NCI-H1105 treated with DMSO at 0.1 percent for 48 hours (cell line): ENCODE measurements at regions not wholly inside any gene's neighbourhood (a gene's known extent, or its start where the extent isn't known, plus 50 kb on each side); places are given as distances from the start of the nearest gene placed in this dataset.
"Not testable (repeated sequence)": the region's sequence is repeated elsewhere in the genome, so short reads cannot be mapped to it uniquely, and the experiment has no call there.

Experiments used
- DNase-seq: peaks from one replicate; lab custom pipeline; 2025; lab: John Stamatoyannopoulos, UW

DNA sequence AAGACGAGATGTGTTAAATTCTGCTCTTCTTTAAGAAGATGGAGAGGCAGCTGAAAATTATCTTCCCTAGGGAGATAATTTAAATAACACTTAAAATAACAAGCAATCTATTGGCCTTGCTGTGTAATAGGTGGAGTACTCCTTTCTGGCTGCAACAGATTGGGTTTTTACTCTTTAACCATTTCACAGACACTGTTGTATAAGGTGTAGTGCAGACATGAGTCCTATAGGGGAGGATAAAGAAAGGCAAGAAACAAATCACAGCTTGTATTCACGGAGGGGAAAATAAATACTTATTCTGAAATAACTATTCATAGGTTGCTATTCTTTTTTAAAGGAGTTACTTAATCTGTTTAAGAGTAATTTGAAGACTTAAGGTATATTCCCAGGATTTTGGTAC is 252.0 kb downstream of the ZPLD1 start:
- no peak for DNase-seq

DNA sequence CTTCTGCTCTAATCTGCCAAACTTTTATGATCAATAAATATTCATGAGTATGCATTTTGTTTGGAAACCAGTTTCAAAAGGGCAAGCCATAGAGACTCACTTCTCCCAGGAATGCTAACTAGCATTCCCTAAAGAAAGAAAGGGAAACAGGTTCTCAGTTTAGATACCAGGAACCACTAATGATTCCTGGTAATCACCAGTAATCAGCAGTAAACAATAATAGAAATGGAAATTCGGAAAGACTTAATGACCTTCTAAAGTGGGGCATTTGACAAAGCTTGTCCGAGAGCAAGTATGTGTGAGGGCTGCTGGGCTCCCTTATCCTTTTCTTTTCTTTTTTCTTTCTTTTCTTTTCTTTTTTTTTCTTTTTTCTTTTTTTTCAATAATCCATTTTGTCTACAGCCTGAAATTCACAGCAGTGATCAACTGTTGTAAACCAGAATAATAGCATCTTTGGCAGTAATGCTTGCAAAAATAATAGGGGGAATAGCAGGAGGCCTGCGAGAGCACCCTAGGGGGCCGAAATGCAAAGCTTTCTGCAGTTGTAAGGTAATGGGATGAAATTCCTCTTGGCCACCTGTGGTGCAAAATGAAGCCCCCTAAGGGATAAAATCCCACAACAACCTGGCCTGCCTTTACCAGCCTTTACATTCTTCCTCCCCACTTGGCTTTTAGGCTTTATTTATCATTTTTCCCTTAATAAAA is 253.2 kb downstream of the ZPLD1 start:
- no peak for DNase-seq

DNA sequence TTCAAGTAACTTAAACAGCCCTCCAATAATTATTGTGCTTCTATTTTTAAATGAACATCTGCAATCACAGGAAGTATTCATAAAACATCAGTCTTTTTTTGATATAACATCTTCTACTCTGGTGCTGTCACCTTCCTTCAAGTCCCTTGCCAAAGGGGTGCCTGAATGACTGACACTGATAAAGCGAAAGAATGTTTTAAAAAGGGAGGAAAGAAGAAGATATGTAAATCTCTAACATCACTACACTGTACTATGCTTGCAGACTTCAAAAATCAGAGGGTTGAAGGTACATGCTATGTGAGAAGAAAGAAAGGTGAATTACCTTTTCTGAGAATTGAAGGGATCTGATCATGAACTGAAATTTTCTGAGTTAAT is 253.7 kb downstream of the ZPLD1 start:
- DNase-seq: no peak

DNA sequence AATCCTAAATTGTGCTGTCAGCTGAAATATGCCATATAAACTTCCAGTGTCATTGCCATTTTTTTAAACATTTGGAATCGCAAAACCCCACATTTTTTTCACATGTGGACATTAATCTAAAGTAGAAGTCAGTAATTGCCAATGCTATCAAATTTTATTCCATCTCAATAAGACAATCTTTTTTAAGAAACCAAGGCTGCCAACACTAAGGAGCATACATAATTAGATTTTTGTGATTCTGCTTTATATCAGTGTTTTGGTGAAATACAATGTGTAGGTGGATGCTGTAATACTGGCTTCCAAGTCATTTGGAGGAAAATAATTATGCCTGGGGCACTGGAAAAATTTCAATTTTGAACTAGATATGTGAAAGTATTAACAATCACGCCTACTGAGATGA is 256.7 kb downstream of the ZPLD1 start:
- no peak for DNase-seq

DNA sequence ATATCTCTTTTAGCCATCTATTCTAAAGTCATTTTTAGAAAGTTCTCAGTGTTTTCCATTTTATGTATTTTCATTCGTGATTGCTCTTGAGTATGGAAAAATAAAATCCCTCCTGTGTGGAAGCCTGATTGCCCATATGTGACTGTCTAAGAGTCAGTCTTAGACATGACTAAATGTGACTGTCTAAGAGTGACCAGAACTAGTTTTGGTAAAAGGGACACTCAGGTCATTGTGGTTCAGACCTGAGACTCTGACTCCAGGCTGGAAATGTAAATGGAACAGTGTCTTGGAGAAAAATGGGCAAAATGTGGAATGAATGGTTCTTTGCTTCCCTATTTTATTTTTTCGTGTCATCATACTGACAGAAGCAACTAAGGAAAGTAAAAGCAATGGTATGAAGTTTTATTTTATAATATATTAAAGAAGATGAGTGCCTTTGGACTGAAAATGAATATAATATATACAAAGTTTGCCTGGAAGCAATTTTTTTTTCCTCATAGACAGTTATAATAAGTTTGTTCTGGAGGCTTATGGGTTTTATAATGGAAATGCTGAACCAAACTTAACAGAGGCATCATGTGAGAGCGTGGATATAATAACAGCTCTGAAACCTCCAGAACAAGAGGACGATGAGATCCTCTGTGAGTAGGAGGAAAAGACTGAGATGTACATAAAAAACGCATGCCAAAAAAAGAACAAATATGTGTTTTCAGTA is 264.4 kb downstream of the ZPLD1 start:
- no peak for DNase-seq

- no peak for DNase-seq
These were observed 265.0 kb downstream of the ZPLD1 start for GRCh38 chr3:102699819-102700140.

GRCh38 chr3:102712896-102713295 is 278.1 kb downstream of the ZPLD1 start:
- no peak for DNase-seq

DNA sequence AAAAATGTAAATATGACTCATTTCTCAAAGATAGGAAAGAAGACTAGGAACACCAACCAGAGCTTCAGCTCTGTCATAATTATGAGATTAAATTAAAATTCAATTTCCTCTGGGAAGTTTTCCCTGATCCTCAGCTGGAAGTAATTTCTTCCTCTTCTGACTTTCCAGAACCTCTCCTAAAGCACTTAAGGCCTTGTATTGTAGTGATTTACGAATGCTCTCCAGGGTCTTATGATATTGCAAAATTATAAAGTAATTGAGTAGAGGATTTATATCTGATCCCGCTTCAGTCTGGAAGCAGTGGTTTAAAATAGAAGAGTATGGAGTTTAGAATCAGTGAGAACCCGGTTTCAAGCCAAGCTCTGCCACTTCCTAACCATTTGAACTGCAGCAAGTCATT is 279.8 kb downstream of the ZPLD1 start:
- DNase-seq: no peak

DNA sequence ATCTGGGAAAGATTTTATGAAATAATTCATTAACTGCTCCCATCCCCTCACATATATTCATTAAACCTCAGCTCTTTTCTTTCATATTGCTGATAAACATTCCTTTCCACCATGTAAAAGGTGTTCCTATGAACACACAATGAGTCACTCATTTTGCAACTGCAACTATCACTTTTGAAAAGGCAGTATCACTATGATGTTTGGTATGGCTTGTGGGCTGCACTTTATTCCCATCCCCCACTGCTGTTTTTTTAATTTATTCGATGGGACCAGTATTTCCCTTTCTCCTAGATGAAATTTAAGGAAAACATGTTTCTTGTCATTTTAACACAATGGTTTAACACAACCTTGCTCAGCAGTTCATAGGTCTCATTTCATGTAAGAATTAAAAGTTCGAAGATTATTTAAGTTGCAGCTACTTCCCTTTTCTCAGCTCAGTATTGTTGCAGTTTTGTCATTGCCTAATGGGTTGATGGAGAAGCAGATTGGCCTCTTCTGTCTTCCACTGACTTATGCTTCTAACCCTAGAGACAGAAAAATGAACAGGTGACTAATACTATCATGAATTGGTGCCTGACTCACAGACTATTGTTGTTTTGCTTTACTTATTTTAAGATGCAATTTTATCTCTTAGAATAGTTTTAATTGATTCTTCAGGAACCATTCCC is 280.3 kb downstream of the ZPLD1 start:
- DNase-seq: no peak

DNA sequence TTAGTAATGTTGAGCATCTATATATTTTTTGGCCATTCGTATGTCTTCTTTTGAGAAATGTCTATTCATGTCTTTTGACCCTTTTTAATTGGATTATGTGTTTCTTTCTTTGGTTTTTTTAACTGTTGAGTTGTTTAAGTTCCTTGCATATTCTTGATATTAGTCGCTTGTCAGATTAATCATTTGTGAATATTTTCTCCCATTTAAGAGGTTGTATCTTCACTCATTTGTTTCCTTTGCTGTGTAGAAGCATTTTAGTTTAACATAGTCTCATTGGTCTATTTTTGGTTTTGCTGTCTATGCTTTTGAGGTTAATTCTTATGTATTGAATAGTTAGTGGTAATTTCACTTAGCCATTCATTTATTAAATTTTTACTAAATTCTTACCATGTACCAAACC is 283.8 kb downstream of the ZPLD1 start:
- no peak for DNase-seq

DNA sequence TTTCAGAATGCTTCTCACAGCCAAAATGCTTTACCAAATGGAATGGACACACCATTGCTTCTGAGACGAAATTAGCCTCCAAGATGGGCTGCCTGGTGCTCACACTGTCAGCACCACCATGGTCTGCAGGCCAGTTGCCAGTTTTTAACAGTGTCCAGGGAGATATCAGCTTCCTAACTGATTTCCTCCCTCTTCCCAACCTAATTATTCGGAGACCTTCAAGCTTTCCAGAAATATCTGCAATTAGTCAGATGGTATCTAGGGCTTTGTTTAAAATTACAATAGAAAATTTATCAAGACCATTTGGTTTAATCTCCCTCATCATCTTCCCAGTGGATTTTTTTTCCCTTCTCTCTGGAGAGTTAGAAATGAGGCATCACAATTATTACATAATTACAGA is 287.5 kb downstream of the ZPLD1 start:
- no peak for DNase-seq

DNA sequence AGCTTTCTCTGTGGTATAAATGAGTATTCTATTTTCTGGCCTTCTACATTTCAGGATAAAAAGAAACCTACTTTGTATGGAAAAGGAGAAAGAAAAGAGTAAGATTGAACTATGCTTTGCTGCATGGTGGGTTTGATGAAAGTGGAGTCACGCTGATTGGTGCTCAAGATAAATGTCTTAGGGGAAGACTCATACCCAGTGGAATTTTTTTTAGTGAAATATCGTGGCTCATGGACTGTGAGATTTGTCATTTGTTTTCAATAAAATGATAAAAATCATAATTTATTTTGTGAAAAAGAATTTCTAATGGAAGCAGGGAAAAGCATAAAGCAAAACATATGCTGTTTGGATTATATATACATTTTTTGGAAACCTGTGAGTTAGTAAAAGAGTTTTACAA is 292.5 kb downstream of the ZPLD1 start:
- DNase-seq: no peak

- not testable (repeated sequence) for DNase-seq
These were observed 297.8 kb downstream of the ZPLD1 start for GRCh38 chr3:102732581-102732980.

GRCh38 chr3:102733791-102734563 is 299.2 kb downstream of the ZPLD1 start:
- no peak for DNase-seq

- no peak for DNase-seq
These were observed 300.5 kb downstream of the ZPLD1 start for GRCh38 chr3:102735311-102735710.

- DNase-seq: no peak
These were observed 301.6 kb downstream of the ZPLD1 start for GRCh38 chr3:102736288-102736974.

GRCh38 chr3:102736975-102737304 is 302.1 kb downstream of the ZPLD1 start:
- DNase-seq: no peak

DNA sequence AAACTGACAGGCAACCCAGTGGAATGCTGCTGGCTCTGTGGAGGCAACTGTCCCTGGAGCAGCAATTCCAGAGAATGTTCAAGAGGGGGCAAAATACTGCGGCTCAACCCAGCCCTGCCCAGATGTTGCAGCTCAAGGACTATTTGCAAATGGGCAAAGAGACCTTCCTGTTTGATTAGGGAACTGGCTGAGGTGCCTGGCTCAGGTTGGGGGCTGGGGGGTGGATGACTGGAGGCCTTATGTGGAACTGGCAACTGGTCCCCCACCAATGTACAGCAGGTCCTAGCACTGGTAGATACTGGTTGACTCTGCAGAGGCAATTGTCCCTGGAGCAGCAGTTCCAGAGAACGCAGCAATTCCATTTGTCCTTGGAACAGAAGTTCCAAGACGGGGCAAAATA is 302.5 kb downstream of the ZPLD1 start:
- no peak for DNase-seq

DNA sequence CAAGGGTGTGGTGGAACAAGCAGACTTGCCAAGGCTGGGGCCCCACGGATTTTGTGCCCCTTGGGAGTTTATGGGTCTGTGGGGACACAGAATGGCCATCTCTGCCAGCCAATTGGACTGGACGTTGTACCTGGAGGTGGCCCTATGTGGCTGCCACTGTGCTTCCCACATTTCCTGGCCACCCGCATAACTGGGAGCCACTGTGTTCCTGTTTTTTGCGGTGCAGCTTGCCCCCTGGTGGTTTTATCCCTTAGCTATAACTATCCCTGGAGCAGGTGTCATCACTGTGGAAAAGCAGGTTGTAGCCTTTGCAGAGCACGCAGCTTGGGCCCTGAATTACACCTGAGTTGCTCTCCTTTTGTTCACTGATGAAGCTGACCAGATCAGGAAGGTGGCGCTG is 306.3 kb downstream of the ZPLD1 start:
- no peak for DNase-seq

- no peak for DNase-seq
These were observed 306.9 kb downstream of the ZPLD1 start for GRCh38 chr3:102741694-102742093.

GRCh38 chr3:102745881-102746280 is 311.1 kb downstream of the ZPLD1 start:
- DNase-seq: peak; percentile 4

- no peak for DNase-seq
These were observed 312.8 kb downstream of the ZPLD1 start for GRCh38 chr3:102747611-102748010.
